CD4-positive, alpha-beta T cell treated with Interleukin-6 for 4 hours (primary cell): ENCODE measurements at regions not wholly inside any gene's neighbourhood (a gene's known extent, or its start where the extent isn't known, plus 50 kb on each side); places are given as distances from the start of the nearest gene placed in this dataset.
"Not testable (repeated sequence)": the region's sequence is repeated elsewhere in the genome, so short reads cannot be mapped to it uniquely, and the experiment has no call there.

ENCODE experiments used
- DNase-seq: peaks from one replicate; pipeline ENCODE4 v3.0.0-alpha.2; 2020; ENCODE audit warnings: mixed read lengths

DNA sequence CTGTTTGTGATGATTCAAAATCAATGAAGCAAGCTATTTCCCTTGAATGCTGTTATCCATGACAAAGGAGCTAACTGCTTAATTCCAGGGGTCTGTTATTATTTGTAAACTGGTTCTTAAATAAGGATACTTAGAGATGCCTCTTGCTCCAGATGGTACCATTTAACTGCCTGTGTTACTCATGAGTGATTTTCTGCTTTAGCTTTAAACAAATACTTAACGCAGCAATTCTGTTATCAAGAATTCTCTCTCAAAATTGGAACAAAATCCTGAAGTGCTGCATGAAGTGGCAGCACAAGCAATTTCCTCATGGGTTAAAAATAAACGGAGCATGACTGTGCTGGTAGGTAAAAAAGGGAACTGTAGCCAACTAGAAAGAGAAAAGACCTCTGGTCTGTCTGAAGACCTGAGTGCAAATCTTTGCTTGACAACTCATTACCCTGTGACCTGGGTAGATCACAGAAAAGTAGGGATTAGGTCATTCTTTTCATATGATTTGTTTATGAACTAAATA, 62.5 kb upstream of the GBE1 start:
- no peak for DNase-seq

DNA sequence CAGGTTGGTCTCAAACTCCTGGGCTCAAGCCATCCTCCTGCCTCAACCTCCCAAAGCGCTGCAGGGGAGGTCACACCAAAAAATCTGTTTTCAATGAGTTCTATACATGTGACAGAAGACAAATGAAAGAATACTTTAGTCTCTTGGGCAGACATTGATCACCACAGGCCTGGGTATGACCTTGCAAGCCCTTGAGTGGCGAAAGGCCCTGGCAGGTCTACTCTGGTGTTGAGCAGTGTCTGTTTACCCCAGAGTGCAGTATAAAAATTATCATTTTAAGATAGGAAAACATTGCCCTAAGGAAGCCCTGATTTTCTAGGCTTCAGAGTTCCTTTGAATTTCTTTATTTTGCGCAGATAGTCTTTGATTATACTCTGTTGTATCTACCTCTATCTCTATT, 61.6 kb upstream of the GBE1 start:
- DNase-seq, result no peak

DNA sequence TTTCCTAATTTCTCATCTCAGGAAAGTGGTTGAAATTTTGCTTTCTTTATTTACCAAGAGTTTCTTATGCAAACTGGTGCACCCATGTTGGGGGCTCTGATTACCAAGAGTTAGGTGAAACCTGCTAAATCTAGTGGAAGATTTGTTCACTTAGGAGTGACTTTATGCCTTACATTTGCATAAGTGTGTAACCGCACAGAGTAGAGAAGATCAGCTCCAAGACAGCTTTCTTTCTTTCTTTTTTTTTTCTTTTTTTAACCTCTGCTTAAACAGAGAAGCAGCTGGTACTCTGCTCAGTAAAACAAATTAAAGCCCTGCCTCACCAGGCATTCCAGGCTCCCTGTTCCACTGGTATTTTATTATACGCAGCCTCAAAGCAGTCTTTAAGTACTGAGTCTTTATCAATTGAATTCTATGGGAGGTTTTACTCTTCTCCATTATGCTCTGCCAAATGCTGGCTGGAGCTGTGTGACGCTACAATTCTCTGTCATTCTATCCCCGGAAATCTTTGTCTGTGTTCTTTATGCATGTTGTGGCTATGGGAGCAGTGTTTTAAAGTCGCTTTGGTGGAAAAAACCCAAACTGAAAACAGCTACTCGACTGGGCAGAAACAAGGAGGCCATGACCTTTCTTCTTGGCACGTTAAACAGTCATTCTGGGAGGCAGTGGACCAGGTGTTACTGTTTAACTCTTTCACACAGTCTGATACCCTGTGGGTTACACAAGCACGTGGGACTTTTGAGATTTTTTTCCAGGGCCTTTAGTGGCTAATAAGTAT, 55.2 kb upstream of the GBE1 start:
- no peak for DNase-seq

DNA sequence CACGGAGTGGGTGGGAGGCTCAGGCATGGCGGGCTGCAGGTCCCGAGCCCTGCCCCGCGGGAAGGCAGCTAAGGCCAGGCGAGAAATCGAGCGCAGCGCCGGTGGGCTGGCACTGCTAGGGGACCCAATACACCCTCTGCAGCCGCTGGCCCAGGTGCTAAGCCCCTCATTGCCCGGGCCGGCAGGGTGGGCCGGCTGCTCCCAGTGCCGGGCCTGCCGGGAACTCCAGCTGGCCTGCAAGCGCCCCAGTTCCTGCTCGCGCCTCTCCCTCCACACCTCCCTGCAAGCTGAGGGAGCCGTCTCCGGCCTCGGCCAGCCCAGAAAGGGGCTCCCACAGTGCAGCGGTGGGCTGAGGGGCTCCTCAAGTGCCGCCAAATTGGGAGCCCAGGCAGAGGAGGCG, 50.7 kb upstream of the GBE1 start:
- not testable (repeated sequence) for DNase-seq
